ENCODE measurements at regions not wholly inside any gene's neighbourhood (a gene's known extent, or its start where the extent isn't known, plus 50 kb on each side); places are given as distances from the start of the nearest gene placed in this dataset.

- Histone ChIP-seq H3K27me3 (replicated peaks; ENCODE audit: insufficient read depth, low read depth, low read length, poor library complexity) (no peaks in the 10 kb centered on the region), H3K9me3 (ENCODE audit: low read depth, low read length, poor library complexity, severe bottlenecking) (no peaks in the 10 kb centered on the region), H3K27ac (ENCODE audit: low read depth, low read length, poor library complexity, severe bottlenecking) (no peak overlapping the region), H3K4me1 (ENCODE audit: insufficient read depth, low read length, poor library complexity, severe bottlenecking) (peaks cover 10% of the 10 kb centered on the region), H3K36me3 (ENCODE audit: insufficient read depth, low read length, poor library complexity, severe bottlenecking) (no peaks in the 10 kb centered on the region), H3K4me3 (ENCODE audit: low read depth, low read length, poor library complexity, severe bottlenecking) (no peak overlapping the region)
- ChIA-PET POLR2A (ENCODE audit: low non-redundant PET) (no interaction called here), CTCF (no interaction called here)
- no peak for TF ChIP-seq EZH2 (IDR thresholded peaks at IDR 0.05; ENCODE audit: borderline replicate concordance, low read depth, low read length, poor library complexity, severe bottlenecking)
- TF ChIP-seq, protein P1, sequence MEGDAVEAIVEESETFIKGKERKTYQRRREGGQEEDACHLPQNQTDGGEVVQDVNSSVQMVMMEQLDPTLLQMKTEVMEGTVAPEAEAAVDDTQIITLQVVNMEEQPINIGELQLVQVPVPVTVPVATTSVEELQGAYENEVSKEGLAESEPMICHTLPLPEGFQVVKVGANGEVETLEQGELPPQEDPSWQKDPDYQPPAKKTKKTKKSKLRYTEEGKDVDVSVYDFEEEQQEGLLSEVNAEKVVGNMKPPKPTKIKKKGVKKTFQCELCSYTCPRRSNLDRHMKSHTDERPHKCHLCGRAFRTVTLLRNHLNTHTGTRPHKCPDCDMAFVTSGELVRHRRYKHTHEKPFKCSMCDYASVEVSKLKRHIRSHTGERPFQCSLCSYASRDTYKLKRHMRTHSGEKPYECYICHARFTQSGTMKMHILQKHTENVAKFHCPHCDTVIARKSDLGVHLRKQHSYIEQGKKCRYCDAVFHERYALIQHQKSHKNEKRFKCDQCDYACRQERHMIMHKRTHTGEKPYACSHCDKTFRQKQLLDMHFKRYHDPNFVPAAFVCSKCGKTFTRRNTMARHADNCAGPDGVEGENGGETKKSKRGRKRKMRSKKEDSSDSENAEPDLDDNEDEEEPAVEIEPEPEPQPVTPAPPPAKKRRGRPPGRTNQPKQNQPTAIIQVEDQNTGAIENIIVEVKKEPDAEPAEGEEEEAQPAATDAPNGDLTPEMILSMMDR (conservative IDR thresholded peaks at IDR 0.05; ENCODE audit: low read depth, low read length) = no peak
- intact Hi-C loops (cut with micrococcal nuclease; ENCODE audit: unreplicated experiment) = no loop called here
- BruUV-seq (replicated peaks) = no TSS peak
- DNase-seq (ENCODE audit: low spot score) = no peak
These were observed 512.6 kb upstream of the MAP3K7 start for GRCh38 chr6:91099479-91099878.

DNA sequence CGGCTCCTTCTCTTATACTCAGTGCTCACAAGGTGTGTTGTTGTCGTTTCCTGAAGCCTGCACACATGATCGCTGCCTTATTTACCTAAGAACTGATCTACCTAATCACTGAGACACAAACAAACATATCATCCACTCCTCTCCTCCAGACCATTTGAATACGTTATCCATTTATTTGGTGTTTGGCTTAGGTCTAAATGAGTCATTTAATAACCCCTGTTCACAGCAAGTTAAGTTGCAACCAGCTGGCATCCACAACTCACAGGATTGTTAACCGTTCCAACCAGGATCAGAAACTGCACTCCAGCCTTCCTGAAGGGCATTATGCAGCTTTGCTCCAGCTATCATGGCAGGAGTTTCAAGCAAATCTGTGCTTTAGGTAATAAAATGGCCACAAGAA, 511.1 kb upstream of the MAP3K7 start:
- no TSS peak for BruUV-seq (replicated peaks)
- no peak for TF ChIP-seq EZH2 (IDR thresholded peaks at IDR 0.05; ENCODE audit: borderline replicate concordance, low read depth, low read length, poor library complexity, severe bottlenecking)
- TF ChIP-seq, protein P1 (conservative IDR thresholded peaks at IDR 0.05; ENCODE audit: low read depth, low read length) = no peak

DNA sequence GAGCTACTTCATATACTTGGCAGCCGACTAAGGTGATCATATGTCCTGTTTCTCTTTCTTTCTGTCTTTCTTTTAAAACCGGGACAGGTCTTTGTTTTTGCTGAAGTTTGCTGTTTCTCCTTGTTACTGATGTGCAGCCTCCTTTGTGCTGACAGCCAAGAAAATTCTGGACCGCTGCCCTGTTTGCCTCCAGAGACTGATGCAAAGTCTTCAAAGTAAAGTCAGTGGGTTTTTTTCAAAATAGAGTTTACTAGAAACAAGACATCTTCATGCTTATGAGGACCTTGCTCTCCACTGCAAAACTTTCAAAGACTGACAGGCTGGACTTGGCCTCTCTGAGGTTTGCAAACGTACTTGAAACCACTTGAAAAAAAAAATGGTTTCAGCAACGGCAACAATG, 510.5 kb upstream of the MAP3K7 start:
- no peaks in the 10 kb centered on the region for H3K9me3 ChIP-seq (ENCODE audit: low read depth, low read length, poor library complexity, severe bottlenecking)
- CTCF ChIA-PET = no interaction called here
- peak; percentile 18 for DNase-seq (ENCODE audit: low spot score)
- no peaks in the 10 kb centered on the region for H3K27me3 ChIP-seq (replicated peaks; ENCODE audit: insufficient read depth, low read depth, low read length, poor library complexity)
- no peak for TF ChIP-seq EZH2 (IDR thresholded peaks at IDR 0.05; ENCODE audit: borderline replicate concordance, low read depth, low read length, poor library complexity, severe bottlenecking)
- TF ChIP-seq, protein P1 (conservative IDR thresholded peaks at IDR 0.05; ENCODE audit: low read depth, low read length) = no peak
- POLR2A ChIA-PET (ENCODE audit: low non-redundant PET) = no interaction called here
- H3K4me1 ChIP-seq (ENCODE audit: insufficient read depth, low read length, poor library complexity, severe bottlenecking) = peaks cover 10% of the 10 kb centered on the region
- intact Hi-C loops (cut with micrococcal nuclease; ENCODE audit: unreplicated experiment) = no loop called here
- H3K4me3 ChIP-seq (ENCODE audit: low read depth, low read length, poor library complexity, severe bottlenecking) = no peak overlapping the region
- no peaks in the 10 kb centered on the region for H3K36me3 ChIP-seq (ENCODE audit: insufficient read depth, low read length, poor library complexity, severe bottlenecking)
- H3K27ac ChIP-seq (ENCODE audit: low read depth, low read length, poor library complexity, severe bottlenecking) = no peak overlapping the region
- no TSS peak for BruUV-seq (replicated peaks)

More for the DNA sequence above, 511.1 kb upstream of the MAP3K7 start:
- H3K36me3 ChIP-seq (ENCODE audit: insufficient read depth, low read length, poor library complexity, severe bottlenecking) = no peaks in the 10 kb centered on the region
- POLR2A ChIA-PET (ENCODE audit: low non-redundant PET) = no interaction called here
- intact Hi-C loops (cut with micrococcal nuclease; ENCODE audit: unreplicated experiment) = no loop called here
- H3K27me3 ChIP-seq (replicated peaks; ENCODE audit: insufficient read depth, low read depth, low read length, poor library complexity) = no peaks in the 10 kb centered on the region
- H3K4me1 ChIP-seq (ENCODE audit: insufficient read depth, low read length, poor library complexity, severe bottlenecking) = peaks cover 10% of the 10 kb centered on the region
- no peak overlapping the region for H3K4me3 ChIP-seq (ENCODE audit: low read depth, low read length, poor library complexity, severe bottlenecking)
- DNase-seq (ENCODE audit: low spot score) = no peak
- CTCF ChIA-PET = no interaction called here
- no peak overlapping the region for H3K27ac ChIP-seq (ENCODE audit: low read depth, low read length, poor library complexity, severe bottlenecking)
- no peaks in the 10 kb centered on the region for H3K9me3 ChIP-seq (ENCODE audit: low read depth, low read length, poor library complexity, severe bottlenecking)

Measured in A673 (cell line).